Ishikawa (cell line): ENCODE measurements at regions not wholly inside any gene's neighbourhood (a gene's known extent, or its start where the extent isn't known, plus 50 kb on each side); places are given as distances from the start of the nearest gene placed in this dataset.

Experiments used
- CEBPB ChIP-seq: IDR thresholded peaks from 2 replicates; pipeline ENCODE4 v1.6.1; 2012
- CREB1 ChIP-seq: IDR thresholded peaks from 2 replicates; pipeline ENCODE4 v1.6.1; 2012; ENCODE audit warnings: low read depth
- EGR1 ChIP-seq: IDR thresholded peaks from 2 replicates; pipeline ENCODE4 v1.6.1; 2012
- EP300 ChIP-seq: IDR thresholded peaks from 2 replicates; pipeline ENCODE4 v1.6.1; 2012; ENCODE audit warnings: borderline replicate concordance
- FOXM1 ChIP-seq: IDR thresholded peaks from 2 replicates; pipeline ENCODE4 v1.6.1; 2012; ENCODE audit warnings: low read depth, borderline replicate concordance
- MAX ChIP-seq: IDR thresholded peaks from 2 replicates; pipeline ENCODE4 v1.6.1; 2012
- NFIC ChIP-seq: IDR thresholded peaks from 2 replicates; pipeline ENCODE4 v1.6.1; 2012
- RAD21 ChIP-seq: IDR thresholded peaks from 2 replicates; pipeline ENCODE4 v1.6.1; 2012; ENCODE audit warnings: low read depth
- TAF1 ChIP-seq: IDR thresholded peaks from 2 replicates; pipeline ENCODE4 v1.6.1; 2012; ENCODE audit warnings: low read depth, mild to moderate bottlenecking
- TCF12 ChIP-seq: IDR thresholded peaks from 2 replicates; pipeline ENCODE4 v1.6.1; 2012; ENCODE audit warnings: low read depth
- TEAD4 ChIP-seq: IDR thresholded peaks from 2 replicates; pipeline ENCODE4 v1.6.1; 2012
- YY1 ChIP-seq: IDR thresholded peaks from 2 replicates; pipeline ENCODE4 v1.6.1; 2012; ENCODE audit warnings: low read depth
- ZBTB7A ChIP-seq: IDR thresholded peaks from 2 replicates; pipeline ENCODE4 v1.6.1; 2012; ENCODE audit warnings: low read depth
- TF ChIP-seq, protein P1 (sequence below): IDR thresholded peaks from 2 replicates; pipeline ENCODE4 v1.6.1; 2012
- TF ChIP-seq, protein P2 (sequence below): IDR thresholded peaks from 2 replicates; pipeline ENCODE4 v1.6.1; 2012; ENCODE audit warnings: low read depth, mild to moderate bottlenecking

DNA sequence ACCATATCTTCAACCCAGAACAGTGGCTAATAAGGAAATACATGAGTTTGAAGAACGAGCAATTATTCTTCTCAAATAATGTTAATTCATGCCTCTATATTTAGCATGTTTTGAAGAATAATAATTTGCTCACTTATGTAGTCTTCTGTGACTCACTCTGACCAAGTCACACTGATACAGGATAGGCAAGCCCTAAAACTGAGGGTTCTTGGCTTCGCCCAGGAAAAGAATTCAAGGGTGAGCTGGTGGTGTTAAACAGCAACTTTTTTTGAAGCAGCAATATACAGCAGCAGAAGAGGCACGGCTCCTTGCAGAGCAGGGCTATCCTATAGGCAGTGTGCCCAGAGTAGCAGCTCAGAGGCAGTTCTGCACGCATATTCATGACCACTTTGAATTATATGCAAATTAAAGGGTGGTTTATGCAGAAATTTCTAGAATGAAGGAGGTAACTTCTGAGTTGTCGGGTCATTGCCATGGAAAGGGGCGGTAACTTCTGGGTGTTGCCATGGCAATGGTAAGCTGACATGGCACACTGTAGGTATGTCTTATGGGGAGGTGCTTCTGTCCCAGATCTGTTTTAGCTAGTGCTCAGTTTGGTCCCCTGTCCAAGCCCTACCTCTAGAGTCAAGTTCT lies 200.6 kb downstream of the RND3 start:
- TF ChIP-seq EP300 (no peak), RAD21 (no peak), ZBTB7A (no peak), NFIC (no peak), CREB1 (no peak), FOXM1 (no peak), CEBPB (no peak), EGR1 (no peak), TEAD4 (no peak), MAX (no peak), TCF12 (no peak), TAF1 (no peak), YY1 (no peak)
- TF ChIP-seq, protein P1, sequence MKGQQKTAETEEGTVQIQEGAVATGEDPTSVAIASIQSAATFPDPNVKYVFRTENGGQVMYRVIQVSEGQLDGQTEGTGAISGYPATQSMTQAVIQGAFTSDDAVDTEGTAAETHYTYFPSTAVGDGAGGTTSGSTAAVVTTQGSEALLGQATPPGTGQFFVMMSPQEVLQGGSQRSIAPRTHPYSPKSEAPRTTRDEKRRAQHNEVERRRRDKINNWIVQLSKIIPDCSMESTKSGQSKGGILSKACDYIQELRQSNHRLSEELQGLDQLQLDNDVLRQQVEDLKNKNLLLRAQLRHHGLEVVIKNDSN = no peak
- TF ChIP-seq, protein P2, sequence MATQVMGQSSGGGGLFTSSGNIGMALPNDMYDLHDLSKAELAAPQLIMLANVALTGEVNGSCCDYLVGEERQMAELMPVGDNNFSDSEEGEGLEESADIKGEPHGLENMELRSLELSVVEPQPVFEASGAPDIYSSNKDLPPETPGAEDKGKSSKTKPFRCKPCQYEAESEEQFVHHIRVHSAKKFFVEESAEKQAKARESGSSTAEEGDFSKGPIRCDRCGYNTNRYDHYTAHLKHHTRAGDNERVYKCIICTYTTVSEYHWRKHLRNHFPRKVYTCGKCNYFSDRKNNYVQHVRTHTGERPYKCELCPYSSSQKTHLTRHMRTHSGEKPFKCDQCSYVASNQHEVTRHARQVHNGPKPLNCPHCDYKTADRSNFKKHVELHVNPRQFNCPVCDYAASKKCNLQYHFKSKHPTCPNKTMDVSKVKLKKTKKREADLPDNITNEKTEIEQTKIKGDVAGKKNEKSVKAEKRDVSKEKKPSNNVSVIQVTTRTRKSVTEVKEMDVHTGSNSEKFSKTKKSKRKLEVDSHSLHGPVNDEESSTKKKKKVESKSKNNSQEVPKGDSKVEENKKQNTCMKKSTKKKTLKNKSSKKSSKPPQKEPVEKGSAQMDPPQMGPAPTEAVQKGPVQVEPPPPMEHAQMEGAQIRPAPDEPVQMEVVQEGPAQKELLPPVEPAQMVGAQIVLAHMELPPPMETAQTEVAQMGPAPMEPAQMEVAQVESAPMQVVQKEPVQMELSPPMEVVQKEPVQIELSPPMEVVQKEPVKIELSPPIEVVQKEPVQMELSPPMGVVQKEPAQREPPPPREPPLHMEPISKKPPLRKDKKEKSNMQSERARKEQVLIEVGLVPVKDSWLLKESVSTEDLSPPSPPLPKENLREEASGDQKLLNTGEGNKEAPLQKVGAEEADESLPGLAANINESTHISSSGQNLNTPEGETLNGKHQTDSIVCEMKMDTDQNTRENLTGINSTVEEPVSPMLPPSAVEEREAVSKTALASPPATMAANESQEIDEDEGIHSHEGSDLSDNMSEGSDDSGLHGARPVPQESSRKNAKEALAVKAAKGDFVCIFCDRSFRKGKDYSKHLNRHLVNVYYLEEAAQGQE = no peak

DNA sequence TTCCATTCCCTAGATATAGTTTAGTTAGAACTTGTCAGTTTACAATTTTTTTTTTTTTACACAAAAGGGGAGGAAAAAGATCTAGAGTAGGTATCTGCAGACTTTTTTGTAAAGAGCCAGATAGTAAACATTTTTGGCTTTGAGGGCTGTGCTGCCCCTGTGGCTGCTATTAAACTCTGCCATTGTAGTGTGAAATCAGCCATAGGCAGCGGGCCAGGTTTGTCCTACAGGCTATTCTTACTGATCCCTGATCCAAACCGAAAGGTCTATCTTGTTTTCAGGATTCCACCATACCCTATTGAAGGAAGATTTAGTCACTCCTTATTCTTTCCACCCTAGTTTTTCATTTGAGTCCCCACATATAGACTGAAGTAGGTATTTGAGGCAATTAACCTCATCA lies 203.4 kb downstream of the RND3 start:
- TF ChIP-seq TAF1 = no peak
- no peak for TF ChIP-seq TCF12
- TF ChIP-seq, protein P1 = no peak
- no peak for TF ChIP-seq MAX
- TF ChIP-seq NFIC = no peak
- no peak for TF ChIP-seq FOXM1
- no peak for TF ChIP-seq CREB1
- no peak for TF ChIP-seq EGR1
- no peak for TF ChIP-seq TEAD4
- TF ChIP-seq, protein P2 = no peak
- TF ChIP-seq ZBTB7A = no peak
- no peak for TF ChIP-seq RAD21

DNA sequence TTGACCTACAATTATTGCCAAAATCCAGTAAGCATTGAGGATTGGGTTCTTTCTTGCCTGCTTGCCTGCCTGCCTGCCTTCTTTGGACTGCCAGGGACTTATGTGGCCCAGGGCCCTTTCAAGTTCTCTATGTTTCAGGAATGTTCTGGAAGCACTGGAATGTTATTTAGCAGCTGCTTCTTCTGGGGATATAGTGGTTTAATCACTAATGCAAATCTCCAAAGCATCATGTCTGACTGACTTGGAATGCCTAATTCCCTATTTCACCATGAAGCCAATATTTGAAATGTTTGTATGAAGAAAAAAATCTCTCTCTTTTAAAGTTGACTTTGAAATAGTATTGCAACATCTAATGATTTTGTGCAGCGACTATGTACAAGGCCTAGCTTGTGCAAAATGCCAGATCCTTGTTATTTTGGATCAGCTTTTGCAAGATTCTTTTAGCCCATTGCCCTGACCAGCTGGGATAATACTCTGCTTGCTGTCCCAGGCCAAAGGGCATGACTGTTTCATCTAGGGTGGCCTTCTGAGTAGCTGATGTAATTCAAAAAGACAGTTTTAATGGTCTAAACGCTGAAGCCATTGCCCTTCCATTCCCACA lies 204.6 kb downstream of the RND3 start:
- no peak for TF ChIP-seq RAD21
- TF ChIP-seq CREB1 = no peak
- TF ChIP-seq CEBPB = no peak
- no peak for TF ChIP-seq YY1
- TF ChIP-seq, protein P2 = no peak
- no peak for TF ChIP-seq NFIC
- TF ChIP-seq, protein P1 = no peak
- no peak for TF ChIP-seq TEAD4
- no peak for TF ChIP-seq EP300
- no peak for TF ChIP-seq TAF1
- no peak for TF ChIP-seq EGR1
- no peak for TF ChIP-seq FOXM1
- no peak for TF ChIP-seq MAX
- TF ChIP-seq ZBTB7A = no peak
- TF ChIP-seq TCF12 = no peak
